K562 (cell line): ENCODE measurements at regions not wholly inside any gene's neighbourhood (a gene's known extent, or its start where the extent isn't known, plus 50 kb on each side); places are given as distances from the start of the nearest gene placed in this dataset.

Experiments used
- ATAC-seq: fragments of 200-7000 bp; cut with Tn5 transposase; 3 replicates; pipeline ENCODE4 v1.9.1; 2020; ENCODE audit warnings: moderate library complexity
- BruUV-seq: library from RNA; stranded (reverse); fragments of 400-500 nt; replicated peaks from 2 replicates; lab custom pipeline; 2021; lab: Mats Ljungman, UMichigan
- CTCF ChIA-PET: fragments of 300-600 bp; formaldehyde crosslinking; extraction: SDS; loops from one replicate; lab custom pipeline; 2021; ENCODE audit warnings: low intra/inter-chr PET ratio; lab: Yijun Ruan, JAX
- POLR2A ChIA-PET: fragments of 300-600, 350-650 bp; sonication (Branson Sonifier 250); formaldehyde crosslinking; extraction: SDS; loops from one replicate; lab custom pipeline; 2021; ENCODE audit warnings: antibody characterized with exemption, inconsistent platforms; lab: Yijun Ruan, JAX
- DNase-seq, 4 experiments: peaks; one replicate each; pipeline versions ENCODE4 v3.0.0 to v3.0.0-alpha.2; 2011 to 2018; ENCODE audit warnings: low spot score in 3 of 4, mixed read lengths in 3 of 4; ENCODE audit errors: extremely low read depth in 1 of 4
- FAIRE-seq: peaks from 2 replicates; lab custom pipeline; 2011; peaks lifted over from hg19 to GRCh38; lab: Jason Lieb, UNC
- H2AFZ ChIP-seq: 2 replicates; pipeline ENCODE4 v1.6.0; 2011; ENCODE audit warnings: low read depth, low read length, control low read depth, inconsistent platforms
- H3K27ac ChIP-seq: fragments of 200-600 bp; 3 replicates; pipeline ENCODE4 v1.8.0; 2011; ENCODE audit warnings: low read depth, mild to moderate bottlenecking, control low read depth, inconsistent platforms, low read length, moderate library complexity, mixed read lengths; ENCODE audit errors: extremely low read depth
- H3K27me3 ChIP-seq, 2 experiments: fragments of 300-600 bp in 1 of 2; 2 replicates in 1 of 2; 3 replicates in 1 of 2; pipeline versions ENCODE4 v1.6.0 to v1.8.0; 2011; ENCODE audit warnings: inconsistent platforms in 2 of 2, low read length in 2 of 2, mild to moderate bottlenecking in 1 of 2, mixed read lengths in 1 of 2, moderate library complexity in 1 of 2; ENCODE audit not compliant: control insufficient read depth in 2 of 2, insufficient read depth in 2 of 2
- H3K36me3 ChIP-seq: fragments of 300-600 bp; 3 replicates; pipeline ENCODE4 v1.8.0; 2011; ENCODE audit warnings: mild to moderate bottlenecking, low read length, inconsistent platforms; ENCODE audit not compliant: control insufficient read depth, insufficient read depth
- H3K4me1 ChIP-seq, 2 experiments: fragments of 200-600 bp in 1 of 2; replicated peaks in 1 of 2; 2 replicates in 1 of 2; 3 replicates in 1 of 2; pipeline versions ENCODE4 v1.5.1 to v1.8.0; 2011; ENCODE audit warnings: inconsistent platforms in 2 of 2, low read length in 2 of 2, mild to moderate bottlenecking in 1 of 2, mixed read lengths in 1 of 2, moderate library complexity in 1 of 2; ENCODE audit not compliant: control insufficient read depth in 2 of 2, insufficient read depth in 2 of 2
- H3K4me2 ChIP-seq: 2 replicates; pipeline ENCODE4 v1.6.1; 2011; ENCODE audit warnings: low read length, control low read depth, inconsistent platforms, mixed read lengths; ENCODE audit not compliant: insufficient read depth
- H3K4me3 ChIP-seq: fragments of 200-600 bp; sonication (generic), shearing (Covaris generic); 2 replicates; pipeline ENCODE4 v1.5.1; 2016; ENCODE audit warnings: control low read depth, inconsistent platforms
- H3K79me2 ChIP-seq: fragments of 200-600 bp; 3 replicates; pipeline ENCODE4 v1.8.0; 2011; ENCODE audit warnings: low read length, inconsistent platforms; ENCODE audit not compliant: control insufficient read depth, insufficient read depth
- H3K9ac ChIP-seq, 2 experiments: 2 replicates each; pipeline versions ENCODE4 v1.6.0 to v1.6.1; 2011; ENCODE audit warnings: low read depth in 2 of 2, low read length in 2 of 2, control low read depth in 1 of 2, inconsistent platforms in 1 of 2, mild to moderate bottlenecking in 1 of 2, mixed read lengths in 1 of 2; ENCODE audit not compliant: insufficient read depth in 1 of 2
- H3K9me1 ChIP-seq: one replicate; pipeline ENCODE4 v1.6.0; 2011; ENCODE audit warnings: inconsistent platforms, mild to moderate bottlenecking, low read length, moderate library complexity; ENCODE audit not compliant: control insufficient read depth, insufficient read depth
- H3K9me3 ChIP-seq: replicated peaks from 2 replicates; pipeline ENCODE4 v1.5.1; 2011; ENCODE audit warnings: low read depth, low read length, inconsistent platforms; ENCODE audit not compliant: control insufficient read depth, insufficient read depth
- H4K20me1 ChIP-seq: replicated peaks from 2 replicates; pipeline ENCODE4 v1.6.1; 2011; ENCODE audit warnings: low read length, inconsistent platforms, mixed read lengths; ENCODE audit not compliant: control insufficient read depth, insufficient read depth
- ARID3A ChIP-seq: IDR thresholded peaks from 2 replicates; pipeline ENCODE4 v1.6.1; 2012; ENCODE audit warnings: low read depth, low read length, improper control_type of control experiment, borderline replicate concordance
- ATF4 ChIP-seq: fragments of 450-650 bp; formaldehyde crosslinking; IDR thresholded peaks from 2 replicates; pipeline ENCODE4 v1.4.0; 2022; ENCODE audit warnings: mild to moderate bottlenecking, moderate library complexity
- ERF ChIP-seq: fragments of 450-650 bp; formaldehyde crosslinking; IDR thresholded peaks from 2 replicates; pipeline ENCODE4 v1.4.0; 2020; ENCODE audit warnings: mild to moderate bottlenecking, mixed read lengths
- FOXJ2 ChIP-seq: fragments of 200-800 bp; sonication (Bioruptor generic); IDR thresholded peaks from 2 replicates; pipeline ENCODE4 v1.6.1; 2016; ENCODE audit warnings: missing genetic modification characterization, missing compliant biosample characterization
- HNRNPL ChIP-seq: fragments of 200-400 bp; formaldehyde crosslinking; IDR thresholded peaks from 2 replicates; pipeline ENCODE4 v1.6.1; 2017; ENCODE audit warnings: low read depth, mild to moderate bottlenecking, low read length
- HNRNPUL1 ChIP-seq: fragments of 200-400 bp; formaldehyde crosslinking; IDR thresholded peaks from 2 replicates; pipeline ENCODE4 v1.6.1; 2017; ENCODE audit warnings: low read length
- IFI16 ChIP-seq: fragments of 250-450 bp; sonication (Bioruptor Pico); IDR thresholded peaks from 2 replicates; pipeline ENCODE4 v2.1.2; 2022; ENCODE audit warnings: mild to moderate bottlenecking, inconsistent platforms
- MEF2A ChIP-seq: IDR thresholded peaks from 2 replicates; pipeline ENCODE4 v1.6.1; 2011; ENCODE audit warnings: low read depth, mild to moderate bottlenecking, low read length, moderate library complexity; ENCODE audit not compliant: control insufficient read depth
- PATZ1 ChIP-seq: fragments of 250-450 bp; sonication (Bioruptor Pico); IDR thresholded peaks from 2 replicates; pipeline ENCODE4 v1.5.0; 2020; ENCODE audit warnings: mild to moderate bottlenecking, borderline replicate concordance
- RCOR1 ChIP-seq, 2 experiments: IDR thresholded peaks; 2 replicates each; pipeline ENCODE4 v1.6.1; 2012; ENCODE audit warnings: low read depth in 2 of 2, low read length in 2 of 2, borderline replicate concordance in 1 of 2, improper control_type of control experiment in 1 of 2
- SRSF7 ChIP-seq: fragments of 200-400 bp; formaldehyde crosslinking; optimal IDR thresholded peaks from 2 replicates; pipeline ENCODE3; 2017; ENCODE audit warnings: mild to moderate bottlenecking, low read depth, low read length
- TFAP4 ChIP-seq: sonication (generic); formaldehyde crosslinking; IDR thresholded peaks from 2 replicates; pipeline ENCODE4 v1.8.0; 2022; ENCODE audit warnings: missing genetic modification reagents, mild to moderate bottlenecking, moderate library complexity, borderline replicate concordance
- whole genome bisulfite sequencing: fragments of 100-300 bp; shearing (Covaris generic); methylation state at CpG from one replicate; pipeline ENCODE4 v1.1.6; 2016; ENCODE audit warnings: low coverage, mixed read lengths; ENCODE audit not compliant: insufficient coverage; ENCODE audit errors: missing lambda C conversion rate; 5-methylcytosine and 5-hydroxymethylcytosine counted together
- in situ Hi-C: fragments of 300-500 bp; cut with MboI; formaldehyde crosslinking; loops from 4 replicates; pipeline ENCODE4 v1.15.0; 2018; ENCODE audit warnings: inconsistent platforms, mixed read lengths
- intact Hi-C: fragments of 100-400 bp; cut with micrococcal nuclease; formaldehyde crosslinking; loops from 2 replicates; pipeline ENCODE4 v1.14.2; 2022

- no peak for TF ChIP-seq ATF4 (CRISPR knock-in tag)
These were observed 167.5 kb upstream of the DPYD start (continued) for GRCh38 chr1:98088381-98088780.

- ChIA-PET POLR2A (no interaction called here), CTCF (no interaction called here)
- TF ChIP-seq HNRNPUL1: no peak
- TF ChIP-seq IFI16 (CRISPR knock-in tag): no peak
- no peak for TF ChIP-seq HNRNPL
- TF ChIP-seq MEF2A: no peak
- no peak for TF ChIP-seq ERF
- TF ChIP-seq PATZ1 (CRISPR knock-in tag): no peak
- TF ChIP-seq RCOR1 (IDR thresholded peaks at IDR 0.05; ENCODE audit: borderline replicate concordance in 1 of 2, low read depth in 2 of 2, low read length in 2 of 2): no peak
- TF ChIP-seq TFAP4 (CRISPR knock-in tag): no peak
- TF ChIP-seq FOXJ2 (tag): no peak
- no peak for TF ChIP-seq ARID3A
- no peak for TF ChIP-seq SRSF7
These were observed 166.1 kb upstream of the DPYD start for GRCh38 chr1:98086796-98087441.

More at GRCh38 chr1:98086796-98087441, 166.1 kb upstream of the DPYD start:
- WGBS: 0% methylated on average over 3 of the region's 3 CpGs
- Histone ChIP-seq H3K79me2 (no peaks in the 10 kb centered on the region), H3K36me3 (no peaks in the 10 kb centered on the region), H4K20me1 (no peaks in the 10 kb centered on the region), H2AFZ (no peak overlapping the region), H3K27me3 (no peaks in the 10 kb centered on the region), H3K9ac (no peak overlapping the region), H3K4me1 (no peaks in the 10 kb centered on the region), H3K9me1 (no peaks in the 10 kb centered on the region), H3K9me3 (no peaks in the 10 kb centered on the region), H3K4me2 (no peak overlapping the region), H3K4me3 (no peak overlapping the region), H3K27ac (no peak overlapping the region)
- BruUV-seq: no TSS peak
- intact Hi-C loops: no loop called here
- no peak for ATAC-seq
- no peak for DNase-seq
- FAIRE-seq: no peak
- in situ Hi-C loops: no loop called here
